HUES64 (cell line): ENCODE measurements at regions not wholly inside any gene's neighbourhood (a gene's known extent, or its start where the extent isn't known, plus 50 kb on each side); places are given as distances from the start of the nearest gene placed in this dataset.

Experiments used
- H3K27ac ChIP-seq: 2 replicates; pipeline ENCODE4 v1.7.0; 2013; ENCODE audit warnings: low read depth, low read length, inconsistent platforms
- H3K27me3 ChIP-seq: 2 replicates; pipeline ENCODE4 v1.6.1; 2013; ENCODE audit warnings: mild to moderate bottlenecking, low read length; ENCODE audit not compliant: insufficient read depth
- H3K36me3 ChIP-seq: 2 replicates; pipeline ENCODE4 v1.6.1; 2013; ENCODE audit warnings: mild to moderate bottlenecking, low read length; ENCODE audit not compliant: insufficient read depth
- H3K4me1 ChIP-seq: 2 replicates; pipeline ENCODE4 v1.6.1; 2013; ENCODE audit warnings: mild to moderate bottlenecking, low read length, moderate library complexity; ENCODE audit not compliant: insufficient read depth
- H3K4me3 ChIP-seq: 2 replicates; pipeline ENCODE4 v1.5.1; 2013; ENCODE audit warnings: mild to moderate bottlenecking, low read length, moderate library complexity
- H3K9ac ChIP-seq: 2 replicates; pipeline ENCODE4 v1.6.1; 2013; ENCODE audit warnings: mild to moderate bottlenecking, low read depth, low read length
- H3K9me3 ChIP-seq: 2 replicates; pipeline ENCODE4 v1.6.1; 2013; ENCODE audit warnings: low read depth, low read length; ENCODE audit not compliant: insufficient read depth
- WGBS: fragments of 150-250, 120-280 bp; methylation state at CpG from one replicate; pipeline ENCODE4 v1.1.7; 2013; ENCODE audit warnings: missing lambda C conversion rate; 5-methylcytosine and 5-hydroxymethylcytosine counted together

GRCh38 chr1:118736322-118736721 lies 251.8 kb downstream of the TBX15 start:
- Histone ChIP-seq H3K36me3 (no peaks in the 10 kb centered on the region), H3K9ac (no peak overlapping the region), H3K4me3 (no peak overlapping the region), H3K4me1 (peaks cover 18% of the 10 kb centered on the region), H3K27ac (no peak overlapping the region), H3K9me3 (no peaks in the 10 kb centered on the region), H3K27me3 (no peaks in the 10 kb centered on the region)
- WGBS, result no CpG with 5 or more reads among the region's 1 CpG

DNA sequence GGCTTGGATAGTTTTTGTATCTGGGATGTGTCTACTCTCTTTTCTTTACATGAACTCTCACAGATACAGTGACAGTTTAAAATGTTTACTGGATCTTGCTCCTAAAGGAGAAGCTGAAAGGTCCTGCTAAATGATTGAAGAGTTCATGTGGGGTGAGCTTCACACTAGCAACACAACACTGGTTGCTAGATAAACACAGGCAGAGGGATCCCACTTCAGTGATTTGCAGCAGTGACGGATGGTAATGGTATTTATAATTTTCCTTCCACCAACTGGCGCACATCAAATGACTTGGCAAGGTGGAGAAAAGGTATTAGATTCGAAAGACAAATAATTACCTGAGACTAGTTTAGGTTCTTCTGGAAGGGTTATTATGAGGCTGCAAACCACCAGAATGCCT lies 270.2 kb downstream of the TBX15 start:
- Histone ChIP-seq H3K4me1 (no peaks in the 10 kb centered on the region), H3K9me3 (no peaks in the 10 kb centered on the region), H3K9ac (no peak overlapping the region), H3K4me3 (no peak overlapping the region), H3K36me3 (no peaks in the 10 kb centered on the region), H3K27ac (no peak overlapping the region), H3K27me3 (no peaks in the 10 kb centered on the region)
- 100% methylated on average over 2 of the region's 3 CpGs for WGBS

- Histone ChIP-seq H3K36me3 (no peaks in the 10 kb centered on the region), H3K4me1 (no peaks in the 10 kb centered on the region; the same call in 1 of the 2 replicates), H3K27me3 (no peaks in the 10 kb centered on the region), H3K9ac (no peak overlapping the region), H3K4me3 (no peak overlapping the region), H3K9me3 (no peaks in the 10 kb centered on the region), H3K27ac (no peak overlapping the region)
- 93% methylated on average over 1 of the region's 1 CpG for WGBS
These were observed 271.4 kb downstream of the TBX15 start for GRCh38 chr1:118716775-118717174.

DNA sequence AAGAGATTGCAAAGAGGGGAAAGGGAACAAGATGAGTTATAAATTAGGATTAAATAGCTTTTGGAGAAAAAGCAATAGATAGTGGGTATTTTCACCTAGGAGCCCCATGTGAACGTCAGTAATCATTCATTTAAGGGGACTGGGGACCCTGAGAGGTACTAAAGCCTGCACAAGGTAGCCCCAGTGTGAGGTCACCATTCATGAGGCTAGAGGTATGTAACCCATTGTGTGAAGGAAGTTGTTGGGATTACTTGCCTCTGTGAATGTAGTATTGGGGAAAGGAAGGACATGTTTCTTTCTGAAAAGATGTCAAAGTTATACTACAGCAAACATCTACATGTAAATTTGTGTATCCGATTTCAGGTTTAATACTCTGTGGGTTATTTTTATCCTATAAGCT lies 276.8 kb downstream of the TBX15 start:
- WGBS, result 64% methylated on average over 1 of the region's 2 CpGs
- no peaks in the 10 kb centered on the region for H3K27me3 ChIP-seq

GRCh38 chr1:118698911-118699310 lies 289.2 kb downstream of the TBX15 start:
- Histone ChIP-seq H3K36me3 (no peaks in the 10 kb centered on the region), H3K4me3 (no peak overlapping the region), H3K9ac (no peak overlapping the region), H3K27me3 (no peaks in the 10 kb centered on the region), H3K9me3 (no peaks in the 10 kb centered on the region), H3K27ac (no peak overlapping the region), H3K4me1 (no peaks in the 10 kb centered on the region)
- WGBS, result 71% methylated on average over 2 of the region's 2 CpGs

More for the DNA sequence above, 276.8 kb downstream of the TBX15 start:
- no peaks in the 10 kb centered on the region; the same call in 1 of the 2 replicates for H3K4me1 ChIP-seq
- H3K4me3 ChIP-seq, result no peak overlapping the region
- H3K36me3 ChIP-seq, result no peaks in the 10 kb centered on the region
- no peaks in the 10 kb centered on the region for H3K9me3 ChIP-seq
- no peak overlapping the region for H3K9ac ChIP-seq
- no peak overlapping the region for H3K27ac ChIP-seq

GRCh38 chr1:118692143-118692542 lies 296.0 kb downstream of the TBX15 start:
- Histone ChIP-seq H3K9ac (no peak overlapping the region), H3K4me1 (no peaks in the 10 kb centered on the region), H3K9me3 (no peaks in the 10 kb centered on the region), H3K36me3 (no peaks in the 10 kb centered on the region), H3K27ac (no peak overlapping the region), H3K27me3 (no peaks in the 10 kb centered on the region), H3K4me3 (no peak overlapping the region)
- WGBS, result no CpG with 5 or more reads among the region's 1 CpG

GRCh38 chr1:118688891-118689290 lies 299.3 kb downstream of the TBX15 start:
- 98% methylated on average over 2 of the region's 2 CpGs for WGBS
- no peaks in the 10 kb centered on the region for H3K36me3 ChIP-seq
- H3K4me1 ChIP-seq, result no peaks in the 10 kb centered on the region
- H3K27me3 ChIP-seq, result no peaks in the 10 kb centered on the region
- H3K4me3 ChIP-seq, result no peak overlapping the region
- H3K27ac ChIP-seq, result no peak overlapping the region
- H3K9me3 ChIP-seq, result no peaks in the 10 kb centered on the region
- no peak overlapping the region for H3K9ac ChIP-seq

DNA sequence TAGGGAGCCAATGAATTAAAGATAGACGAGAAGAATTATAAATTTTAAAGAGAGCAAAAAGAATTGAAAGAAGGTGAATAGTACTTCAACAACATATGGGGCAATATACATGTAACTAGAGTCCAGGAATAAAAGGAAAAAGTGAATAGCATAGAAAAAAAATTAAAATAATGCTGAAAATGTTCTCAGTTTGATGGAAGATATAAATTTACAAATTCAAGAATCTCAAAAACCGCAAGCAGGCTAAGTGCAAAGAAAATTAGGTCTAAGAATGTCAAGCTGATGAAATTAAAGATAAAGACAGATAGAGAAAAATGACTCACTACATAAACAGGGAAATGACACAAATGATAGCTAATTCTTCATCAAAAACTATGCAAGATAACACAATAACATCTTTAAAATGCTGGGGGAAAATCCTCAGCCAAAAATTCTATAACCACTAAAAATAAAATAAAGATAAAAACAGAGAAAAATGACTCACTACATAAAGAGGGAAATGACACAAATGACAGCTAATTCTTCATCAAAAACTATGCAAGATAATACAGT lies 326.3 kb downstream of the TBX15 start:
- H3K27ac ChIP-seq, result no peak overlapping the region
- no peaks in the 10 kb centered on the region for H3K27me3 ChIP-seq
- 97% methylated on average over 2 of the region's 2 CpGs for WGBS
- H3K36me3 ChIP-seq, result no peaks in the 10 kb centered on the region
- H3K4me1 ChIP-seq, result no peaks in the 10 kb centered on the region
- H3K9ac ChIP-seq, result no peak overlapping the region
- no peaks in the 10 kb centered on the region for H3K9me3 ChIP-seq
- H3K4me3 ChIP-seq, result no peak overlapping the region

GRCh38 chr1:118660769-118661168 lies 327.4 kb downstream of the TBX15 start:
- H3K4me1 ChIP-seq, result no peaks in the 10 kb centered on the region
- no peak overlapping the region for H3K27ac ChIP-seq
- H3K27me3 ChIP-seq, result no peaks in the 10 kb centered on the region
- H3K4me3 ChIP-seq, result no peak overlapping the region
- WGBS, result 97% methylated on average over 1 of the region's 1 CpG
- peaks cover 5% of the 10 kb centered on the region; the same call in 1 of the 2 replicates for H3K9me3 ChIP-seq
- H3K9ac ChIP-seq, result no peak overlapping the region
- H3K36me3 ChIP-seq, result no peaks in the 10 kb centered on the region

GRCh38 chr1:118659646-118660045 lies 328.5 kb downstream of the TBX15 start:
- Histone ChIP-seq H3K9me3 (peaks cover 7% of the 10 kb centered on the region; the same call in 1 of the 2 replicates), H3K27ac (no peak overlapping the region), H3K4me1 (no peaks in the 10 kb centered on the region), H3K9ac (no peak overlapping the region), H3K36me3 (no peaks in the 10 kb centered on the region), H3K4me3 (no peak overlapping the region), H3K27me3 (no peaks in the 10 kb centered on the region)
- 87% methylated on average over 3 of the region's 3 CpGs for WGBS

DNA sequence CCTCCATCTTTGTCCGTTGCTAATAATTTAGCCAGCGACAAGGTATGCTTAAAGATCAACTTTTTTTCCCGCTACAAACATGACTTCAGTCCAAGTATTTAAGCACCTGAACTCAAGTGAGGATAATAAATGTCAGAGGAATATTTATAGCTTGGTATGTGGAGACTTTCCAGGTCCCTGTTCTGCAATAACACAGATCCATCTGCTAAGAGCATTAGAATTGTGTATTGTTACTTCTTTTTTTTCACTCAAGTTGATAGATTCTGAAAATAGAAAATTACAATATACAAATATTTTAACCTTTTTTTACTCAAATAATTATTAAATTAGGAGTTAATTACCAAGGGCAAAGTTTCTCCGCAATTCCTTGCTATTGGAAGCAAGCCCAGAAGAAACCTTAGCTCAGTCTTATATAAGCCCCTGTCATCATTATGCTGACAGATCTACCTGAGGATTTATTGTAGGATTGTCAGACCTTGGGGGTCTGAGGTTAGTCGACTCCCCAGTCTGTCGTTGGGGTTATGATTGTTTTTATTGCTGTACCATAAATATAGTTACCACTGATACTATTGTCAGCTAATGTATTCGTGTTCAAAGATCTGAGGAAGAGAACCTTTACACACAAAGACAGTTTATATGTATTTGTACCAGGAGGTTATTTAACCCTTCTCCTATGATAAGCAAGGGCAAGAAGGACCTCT lies 337.9 kb downstream of the TBX15 start:
- H3K4me1 ChIP-seq, result no peaks in the 10 kb centered on the region
- H3K9ac ChIP-seq, result no peak overlapping the region
- no peak overlapping the region for H3K4me3 ChIP-seq
- 96% methylated on average over 4 of the region's 7 CpGs for WGBS
- H3K27me3 ChIP-seq, result no peaks in the 10 kb centered on the region
- no peak overlapping the region for H3K27ac ChIP-seq
- H3K9me3 ChIP-seq, result no peaks in the 10 kb centered on the region
- no peaks in the 10 kb centered on the region for H3K36me3 ChIP-seq
